NT2/D1 (cell line): ENCODE measurements at regions not wholly inside any gene's neighbourhood (a gene's known extent, or its start where the extent isn't known, plus 50 kb on each side); places are given as distances from the start of the nearest gene placed in this dataset.

Experiments used
- YY1 ChIP-seq: IDR thresholded peaks from 2 replicates; pipeline ENCODE4 v1.6.1; 2011; ENCODE audit not compliant: insufficient read length, insufficient read depth
- ZNF274 ChIP-seq: IDR thresholded peaks from 2 replicates; pipeline ENCODE4 v1.6.1; 2011; ENCODE audit warnings: mild to moderate bottlenecking, low read depth, low read length

DNA sequence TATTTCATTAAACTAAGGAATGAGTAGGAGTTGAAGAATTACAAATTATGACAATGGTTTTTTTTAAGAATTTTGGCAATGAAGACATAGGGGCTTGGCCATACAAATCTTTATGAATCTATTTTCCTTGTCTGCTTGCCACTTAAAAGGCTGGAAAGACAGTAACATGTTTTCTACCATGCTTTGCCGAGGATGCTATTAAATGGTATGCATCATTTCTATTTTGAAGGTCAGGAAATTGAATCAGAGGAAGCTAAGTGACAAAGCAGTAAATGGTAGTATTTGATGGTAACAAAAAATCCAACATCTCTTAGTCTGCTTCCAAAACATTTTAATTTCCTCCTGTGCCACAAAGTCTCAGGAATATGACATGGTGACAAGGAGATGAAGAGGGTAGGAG, 287.2 kb downstream of the RFPL4B start:
- no peak for TF ChIP-seq ZNF274
- TF ChIP-seq YY1: no peak
